ENCODE measurements at regions not wholly inside any gene's neighbourhood (a gene's known extent, or its start where the extent isn't known, plus 50 kb on each side); places are given as distances from the start of the nearest gene placed in this dataset.

- no peak for DNase-seq
Measured at GRCh38 chr22:48332438-48333322, 1495.0 kb downstream of the BRD1 start.

GRCh38 chr22:48331691-48332220, 1495.9 kb downstream of the BRD1 start:
- DNase-seq, result no peak

GRCh38 chr22:48331266-48331665, 1496.4 kb downstream of the BRD1 start:
- DNase-seq, result no peak

- DNase-seq, result no peak
Measured at GRCh38 chr22:48327721-48328120, 1500.0 kb downstream of the BRD1 start.

GRCh38 chr22:48323746-48324145, 1503.9 kb downstream of the BRD1 start:
- no peak for DNase-seq

GRCh38 chr22:48322907-48323306, 1504.8 kb downstream of the BRD1 start:
- DNase-seq, result no peak

- DNase-seq, result no peak
Measured at GRCh38 chr22:48321986-48322545, 1505.6 kb downstream of the BRD1 start.

GRCh38 chr22:48320683-48321451, 1506.8 kb downstream of the BRD1 start:
- no peak for DNase-seq

GRCh38 chr22:48320048-48320682, 1507.5 kb downstream of the BRD1 start:
- no peak for DNase-seq

- no peak for DNase-seq
Measured at GRCh38 chr22:48319321-48320047, 1508.2 kb downstream of the BRD1 start.

GRCh38 chr22:48318575-48319320, 1508.9 kb downstream of the BRD1 start:
- no peak for DNase-seq

GRCh38 chr22:48318173-48318572, 1509.5 kb downstream of the BRD1 start:
- DNase-seq, result no peak

GRCh38 chr22:48316257-48317250, 1511.1 kb downstream of the BRD1 start:
- DNase-seq, result no peak

- DNase-seq, result no peak
Measured at GRCh38 chr22:48315439-48316256, 1512.0 kb downstream of the BRD1 start.

- DNase-seq, result no peak
Measured at GRCh38 chr22:48314073-48314472, 1513.6 kb downstream of the BRD1 start.

GRCh38 chr22:48313175-48313830, 1514.4 kb downstream of the BRD1 start:
- no peak for DNase-seq

- DNase-seq, result no peak
Measured at GRCh38 chr22:48310740-48311139, 1516.9 kb downstream of the BRD1 start.

- DNase-seq, result no peak
Measured at GRCh38 chr22:48310289-48310688, 1517.4 kb downstream of the BRD1 start.

- DNase-seq, result no peak
Measured at GRCh38 chr22:48309836-48310235, 1517.8 kb downstream of the BRD1 start.

Measured in EL (cell line).